Sigmoid colon (tissue), 6 donors: ENCODE measurements at regions not wholly inside any gene's neighbourhood (a gene's known extent, or its start where the extent isn't known, plus 50 kb on each side); places are given as distances from the start of the nearest gene placed in this dataset.

Experiments
- DNase-seq: peaks from one replicate; pipeline ENCODE4 v3.0.0-alpha.2; 2019
- H3K27ac ChIP-seq, 4 donors: fragments of 200-600 bp; sonication (generic); one replicate each; pipeline ENCODE4 v1.5.1; 2016 to 2019; ENCODE audit warnings: mild to moderate bottlenecking in 1 of 4
- H3K27me3 ChIP-seq, 3 donors: fragments of 200-600 bp; sonication (generic); one replicate each; pipeline ENCODE4 v1.5.1; 2019; ENCODE audit warnings: mild to moderate bottlenecking in 1 of 3
- H3K36me3 ChIP-seq, 4 donors: fragments of 200-600 bp; sonication (generic); one replicate each; pipeline ENCODE4 v1.5.1; 2016 to 2019
- H3K4me1 ChIP-seq, 4 donors: fragments of 200-600 bp; sonication (generic); one replicate each; pipeline ENCODE4 v1.5.1; 2017 to 2019
- H3K4me3 ChIP-seq, 4 donors: fragments of 200-600 bp; sonication (generic); one replicate each; pipeline ENCODE4 v1.5.1; 2017 to 2019; ENCODE audit warnings: mild to moderate bottlenecking in 2 of 4, moderate library complexity in 1 of 4
- H3K9me3 ChIP-seq, 4 donors: fragments of 200-600 bp in 3 of 4; sonication (generic) in 3 of 4; one replicate each; pipeline versions ENCODE4 v1.5.1 to v1.6.1; 2013 to 2019
- CTCF ChIP-seq, 4 experiments: fragments of 450-650 bp in 3 of 4; fragments of 200-600 bp in 1 of 4; IDR thresholded peaks; one replicate each; pipeline ENCODE4 v1.5.1; 2016 to 2019; ENCODE audit warnings: antibody characterized with exemption in 4 of 4, mild to moderate bottlenecking in 3 of 4, moderate library complexity in 2 of 4
- EP300 ChIP-seq, 4 donors: sonication (generic); formaldehyde crosslinking; IDR thresholded peaks; one replicate each; pipeline ENCODE4 v1.6.1; 2017; ENCODE audit warnings: antibody characterized with exemption in 4 of 4
- POLR2A ChIP-seq, 2 donors: fragments of 450-650 bp; IDR thresholded peaks; one replicate each; pipeline ENCODE4 v1.6.1; 2016; ENCODE audit warnings: antibody characterized with exemption in 2 of 2, mild to moderate bottlenecking in 2 of 2, moderate library complexity in 2 of 2
- POLR2AphosphoS5 ChIP-seq, 4 donors: sonication (generic); formaldehyde crosslinking; IDR thresholded peaks; one replicate each; pipeline ENCODE4 v1.6.1; 2017; ENCODE audit warnings: antibody characterized with exemption in 4 of 4
- WGBS, 2 donors: extraction: QIAGEN DNeasy Blood & Tissue Kit; methylation state at CpG; one replicate each; pipeline ENCODE4 v1.1.7; 2013; 5-methylcytosine and 5-hydroxymethylcytosine counted together
- intact Hi-C: fragments of 100-400 bp; cut with DNase I; formaldehyde crosslinking; loops from one replicate; pipeline ENCODE4 v1.15.1; 2023
- donor health status: healthy with polysubstance abuse.
- donor health status: healthy.

GRCh38 chr7:125125315-125125714 lies 195.7 kb upstream of the POT1 start:
- no peak overlapping the region for H3K27ac ChIP-seq
- peaks cover 0 to 4% (median 0%) of the 10 kb centered on the region in 4 donors for H3K9me3 ChIP-seq
- no peaks in the 10 kb centered on the region for H3K36me3 ChIP-seq
- peak; percentile 57 for DNase-seq
- WGBS, 2 donors: 93 to 95% methylated on average over 15 of the region's 15 CpGs
- intact Hi-C loops: no loop called here
- no peaks in the 10 kb centered on the region for H3K4me1 ChIP-seq
- no peaks in the 10 kb centered on the region for H3K27me3 ChIP-seq
- H3K4me3 ChIP-seq: no peak overlapping the region
- TF ChIP-seq EP300 (IDR thresholded peaks at IDR 0.05): no peak
- no peak for TF ChIP-seq CTCF (IDR thresholded peaks at IDR 0.05)
- no peak for TF ChIP-seq POLR2A (IDR thresholded peaks at IDR 0.05)
- no peak for TF ChIP-seq POLR2AphosphoS5 (IDR thresholded peaks at IDR 0.05)

- Histone ChIP-seq H3K27me3 (no peaks in the 10 kb centered on the region), H3K27ac (no peak overlapping the region), H3K36me3 (no peaks in the 10 kb centered on the region), H3K4me1 (no peaks in the 10 kb centered on the region), H3K4me3 (no peak overlapping the region), H3K9me3 (peaks cover 0 to 4% (median 0%) of the 10 kb centered on the region in 4 donors)
- TF ChIP-seq POLR2A (IDR thresholded peaks at IDR 0.05) (no peak), CTCF (IDR thresholded peaks at IDR 0.05) (no peak), EP300 (IDR thresholded peaks at IDR 0.05) (no peak), POLR2AphosphoS5 (IDR thresholded peaks at IDR 0.05) (no peak)
- 6 to 44% methylated on average over 2 of the region's 2 CpGs for WGBS, 2 donors
- no peak for DNase-seq
- intact Hi-C loops: no loop called here
These were observed 192.5 kb upstream of the POT1 start for GRCh38 chr7:125122173-125122572.

GRCh38 chr7:125119559-125120115 lies 190.0 kb upstream of the POT1 start:
- DNase-seq: no peak
- H3K27ac ChIP-seq: no peak overlapping the region
- TF ChIP-seq EP300 (IDR thresholded peaks at IDR 0.05) (no peak), CTCF (IDR thresholded peaks at IDR 0.05) (no peak), POLR2AphosphoS5 (IDR thresholded peaks at IDR 0.05) (no peak), POLR2A (IDR thresholded peaks at IDR 0.05) (no peak)
- H3K27me3 ChIP-seq: no peaks in the 10 kb centered on the region
- intact Hi-C loops: no loop called here
- no peaks in the 10 kb centered on the region for H3K9me3 ChIP-seq
- 17 to 41% methylated on average over 4 of the region's 4 CpGs for WGBS, 2 donors
- H3K36me3 ChIP-seq: no peaks in the 10 kb centered on the region
- no peaks in the 10 kb centered on the region for H3K4me1 ChIP-seq
- H3K4me3 ChIP-seq: no peak overlapping the region

GRCh38 chr7:125118444-125118843 lies 188.8 kb upstream of the POT1 start:
- H3K4me1 ChIP-seq: no peaks in the 10 kb centered on the region
- WGBS, 2 donors: 78 to 81% methylated on average over 1 of the region's 1 CpG
- H3K27ac ChIP-seq: no peak overlapping the region
- no peaks in the 10 kb centered on the region for H3K9me3 ChIP-seq
- no peak for DNase-seq
- H3K27me3 ChIP-seq: no peaks in the 10 kb centered on the region
- intact Hi-C loops: no loop called here
- H3K4me3 ChIP-seq: no peak overlapping the region
- TF ChIP-seq EP300 (IDR thresholded peaks at IDR 0.05) (no peak), POLR2A (IDR thresholded peaks at IDR 0.05) (no peak), CTCF (IDR thresholded peaks at IDR 0.05) (no peak), POLR2AphosphoS5 (IDR thresholded peaks at IDR 0.05) (no peak)
- H3K36me3 ChIP-seq: no peaks in the 10 kb centered on the region

- DNase-seq: no peak
- no peak overlapping the region for H3K27ac ChIP-seq
- intact Hi-C loops: no loop called here
- no peak overlapping the region for H3K4me3 ChIP-seq
- no peaks in the 10 kb centered on the region for H3K4me1 ChIP-seq
- no peaks in the 10 kb centered on the region for H3K9me3 ChIP-seq
- 85 to 89% methylated on average over 2 of the region's 2 CpGs for WGBS, 2 donors
- no peak for TF ChIP-seq POLR2A (IDR thresholded peaks at IDR 0.05)
- no peak for TF ChIP-seq CTCF (IDR thresholded peaks at IDR 0.05)
- TF ChIP-seq EP300 (IDR thresholded peaks at IDR 0.05): no peak
- no peak for TF ChIP-seq POLR2AphosphoS5 (IDR thresholded peaks at IDR 0.05)
- H3K36me3 ChIP-seq: no peaks in the 10 kb centered on the region
- no peaks in the 10 kb centered on the region for H3K27me3 ChIP-seq
These were observed 183.2 kb upstream of the POT1 start for GRCh38 chr7:125112850-125113249.
